ENCODE measurements at regions not wholly inside any gene's neighbourhood (a gene's known extent, or its start where the extent isn't known, plus 50 kb on each side); places are given as distances from the start of the nearest gene placed in this dataset.

GRCh38 chr13:55001881-55002280 is 1973.3 kb downstream of the OLFM4 start:
- TF ChIP-seq CTCF (IDR thresholded peaks at IDR 0.05; ENCODE audit: poor library complexity), result no peak
- TF ChIP-seq EZH2 (IDR thresholded peaks at IDR 0.05; ENCODE audit: borderline replicate concordance), result no peak

All from hepatocyte (in vitro differentiated cells).